ENCODE measurements at regions not wholly inside any gene's neighbourhood (a gene's known extent, or its start where the extent isn't known, plus 50 kb on each side); places are given as distances from the start of the nearest gene placed in this dataset.
"Not testable (repeated sequence)": the region's sequence is repeated elsewhere in the genome, so short reads cannot be mapped to it uniquely, and the experiment has no call there.

- not testable (repeated sequence) for TF ChIP-seq POLR2A, CTCF (IDR thresholded peaks at IDR 0.05)
Observed at GRCh38 chr2:87290566-87291307, 269.1 kb upstream of the PLGLB1 start.

Measured in right lobe of liver (tissue), 4 donors.